ENCODE measurements at regions not wholly inside any gene's neighbourhood (a gene's known extent, or its start where the extent isn't known, plus 50 kb on each side); places are given as distances from the start of the nearest gene placed in this dataset.

DNA sequence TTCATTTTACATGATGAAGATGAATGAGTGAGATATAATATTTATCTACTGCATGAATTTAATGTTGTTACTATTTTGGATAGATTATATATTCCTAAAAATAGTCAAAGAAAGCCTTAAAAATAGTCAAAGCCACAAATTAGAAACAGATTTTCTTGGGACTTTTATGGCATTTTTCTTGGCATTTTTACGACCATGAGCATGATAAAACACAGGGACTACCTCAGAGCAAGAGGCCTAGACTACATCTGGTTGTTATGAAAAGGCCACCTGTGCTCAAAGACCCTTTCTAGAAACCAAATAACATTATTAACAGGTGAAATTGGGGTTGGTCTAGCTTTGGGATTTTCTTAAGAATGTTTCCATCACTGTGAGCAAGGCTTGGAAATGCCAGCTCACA lies 281.0 kb downstream of the OXSM start:
- TF ChIP-seq POLR2A (IDR thresholded peaks at IDR 0.05): no peak
- TF ChIP-seq, protein P1, sequence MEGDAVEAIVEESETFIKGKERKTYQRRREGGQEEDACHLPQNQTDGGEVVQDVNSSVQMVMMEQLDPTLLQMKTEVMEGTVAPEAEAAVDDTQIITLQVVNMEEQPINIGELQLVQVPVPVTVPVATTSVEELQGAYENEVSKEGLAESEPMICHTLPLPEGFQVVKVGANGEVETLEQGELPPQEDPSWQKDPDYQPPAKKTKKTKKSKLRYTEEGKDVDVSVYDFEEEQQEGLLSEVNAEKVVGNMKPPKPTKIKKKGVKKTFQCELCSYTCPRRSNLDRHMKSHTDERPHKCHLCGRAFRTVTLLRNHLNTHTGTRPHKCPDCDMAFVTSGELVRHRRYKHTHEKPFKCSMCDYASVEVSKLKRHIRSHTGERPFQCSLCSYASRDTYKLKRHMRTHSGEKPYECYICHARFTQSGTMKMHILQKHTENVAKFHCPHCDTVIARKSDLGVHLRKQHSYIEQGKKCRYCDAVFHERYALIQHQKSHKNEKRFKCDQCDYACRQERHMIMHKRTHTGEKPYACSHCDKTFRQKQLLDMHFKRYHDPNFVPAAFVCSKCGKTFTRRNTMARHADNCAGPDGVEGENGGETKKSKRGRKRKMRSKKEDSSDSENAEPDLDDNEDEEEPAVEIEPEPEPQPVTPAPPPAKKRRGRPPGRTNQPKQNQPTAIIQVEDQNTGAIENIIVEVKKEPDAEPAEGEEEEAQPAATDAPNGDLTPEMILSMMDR (IDR thresholded peaks at IDR 0.05): no peak

All from testis (tissue), 2 donors.